Activated CD8-positive, alpha-beta memory T cell treated with anti-CD3 and anti-CD28 coated beads for 48 hours (primary cell): ENCODE measurements at regions not wholly inside any gene's neighbourhood (a gene's known extent, or its start where the extent isn't known, plus 50 kb on each side); places are given as distances from the start of the nearest gene placed in this dataset.
"Not testable (repeated sequence)": the region's sequence is repeated elsewhere in the genome, so short reads cannot be mapped to it uniquely, and the experiment has no call there.

ENCODE experiments used
- DNase-seq, 3 experiments: peaks; one replicate each; pipeline ENCODE4 v3.0.0-alpha.2; 2020; ENCODE audit warnings: low read depth in 2 of 3, low spot score in 2 of 3

GRCh38 chr6:120805276-120805675 is 529.0 kb downstream of the TBC1D32 start:
- no peak for DNase-seq

GRCh38 chr6:120804612-120805011 is 529.7 kb downstream of the TBC1D32 start:
- no peak for DNase-seq

- no peak for DNase-seq
Observed at GRCh38 chr6:120786682-120787081, 547.6 kb downstream of the TBC1D32 start.

GRCh38 chr6:120786256-120786655 is 548.0 kb downstream of the TBC1D32 start:
- DNase-seq, result no peak

GRCh38 chr6:120785459-120786086 is 548.7 kb downstream of the TBC1D32 start:
- DNase-seq, result no peak

- no peak for DNase-seq
Observed at GRCh38 chr6:120779441-120779840, 554.8 kb downstream of the TBC1D32 start.

- no peak for DNase-seq
Observed at GRCh38 chr6:120775698-120776097, 558.6 kb downstream of the TBC1D32 start.

- no peak for DNase-seq
Observed at GRCh38 chr6:120774275-120774674, 560.0 kb downstream of the TBC1D32 start.

- no peak for DNase-seq
Observed at GRCh38 chr6:120771019-120771418, 563.3 kb downstream of the TBC1D32 start.

GRCh38 chr6:120764312-120764711 is 570.0 kb downstream of the TBC1D32 start:
- no peak for DNase-seq

GRCh38 chr6:120759570-120759969 is 574.7 kb downstream of the TBC1D32 start:
- no peak for DNase-seq

GRCh38 chr6:120748574-120748973 is 585.7 kb downstream of the TBC1D32 start:
- DNase-seq, result not testable (repeated sequence)

- no peak for DNase-seq
Observed at GRCh38 chr6:120736740-120737139, 597.5 kb downstream of the TBC1D32 start.

GRCh38 chr6:120735641-120736040 is 598.6 kb downstream of the TBC1D32 start:
- no peak for DNase-seq

GRCh38 chr6:120711255-120711654 is 623.0 kb downstream of the TBC1D32 start:
- no peak for DNase-seq

- no peak for DNase-seq
Observed at GRCh38 chr6:120700001-120700400, 634.3 kb downstream of the TBC1D32 start.

GRCh38 chr6:120686492-120686891 is 647.8 kb downstream of the TBC1D32 start:
- no peak for DNase-seq

GRCh38 chr6:120682145-120682544 is 652.1 kb downstream of the TBC1D32 start:
- DNase-seq, result no peak

GRCh38 chr6:120681204-120681603 is 653.1 kb downstream of the TBC1D32 start:
- no peak for DNase-seq

GRCh38 chr6:120675886-120676285 is 658.4 kb downstream of the TBC1D32 start:
- DNase-seq, result no peak

GRCh38 chr6:120671519-120671918 is 662.8 kb downstream of the TBC1D32 start:
- DNase-seq, result no peak

- DNase-seq, result no peak
Observed at GRCh38 chr6:120652506-120652905, 681.8 kb downstream of the TBC1D32 start.

GRCh38 chr6:120648713-120649112 is 685.6 kb downstream of the TBC1D32 start:
- DNase-seq, result no peak
